Central memory CD8-positive, alpha-beta T cell (primary cell): ENCODE measurements at regions not wholly inside any gene's neighbourhood (a gene's known extent, or its start where the extent isn't known, plus 50 kb on each side); places are given as distances from the start of the nearest gene placed in this dataset.
"Not testable (repeated sequence)": the region's sequence is repeated elsewhere in the genome, so short reads cannot be mapped to it uniquely, and the experiment has no call there.

Experiments
- ATAC-seq: fragments of 150-1000 bp; cut with Tn5 transposase; replicated peaks from 2 replicates; pipeline ENCODE4 v1.10.0; 2022; ENCODE audit warnings: mild to moderate bottlenecking, moderate FRiP score, moderate number of reproducible peaks; ENCODE audit not compliant: poor library complexity, severe bottlenecking; ENCODE audit errors: extremely low read depth
- DNase-seq, 2 donors: peaks; one replicate each; pipeline ENCODE4 v3.0.0; 2021; ENCODE audit warnings: low spot score in 2 of 2
- H3K27ac Mint-ChIP-seq: one replicate; pipeline ENCODE4 v1.8.0; 2022; ENCODE audit warnings: low read depth, mild to moderate bottlenecking, moderate library complexity, mixed read lengths
- H3K27me3 Mint-ChIP-seq: one replicate; pipeline ENCODE4 v1.8.0; 2022; ENCODE audit warnings: mixed read lengths
- H3K36me3 Mint-ChIP-seq: one replicate; pipeline ENCODE4 v1.8.0; 2022; ENCODE audit warnings: mild to moderate bottlenecking, moderate library complexity, mixed read lengths; ENCODE audit not compliant: insufficient read depth
- H3K4me1 Mint-ChIP-seq: one replicate; pipeline ENCODE4 v1.8.0; 2022; ENCODE audit warnings: mixed read lengths
- H3K4me3 Mint-ChIP-seq: one replicate; pipeline ENCODE4 v1.8.0; 2022; ENCODE audit warnings: mild to moderate bottlenecking, moderate library complexity, mixed read lengths
- H3K9me3 Mint-ChIP-seq: one replicate; pipeline ENCODE4 v1.8.0; 2022; ENCODE audit warnings: mixed read lengths

- Mint-ChIP-seq H3K36me3 (peaks cover 33% of the 10 kb centered on the region), H3K27ac (no peak overlapping the region), H3K9me3 (no peaks in the 10 kb centered on the region), H3K4me1 (peaks cover 4% of the 10 kb centered on the region), H3K27me3 (no peaks in the 10 kb centered on the region), H3K4me3 (no peak overlapping the region)
- DNase-seq, result no peak
- no peak for ATAC-seq
Measured at GRCh38 chr2:159880729-159881128, 82.7 kb upstream of the CD302 start.

- Mint-ChIP-seq H3K36me3 (peaks cover 32% of the 10 kb centered on the region), H3K9me3 (no peaks in the 10 kb centered on the region), H3K4me3 (no peak overlapping the region), H3K4me1 (peaks cover 4% of the 10 kb centered on the region), H3K27ac (peak overlapping the region; percentile 56), H3K27me3 (no peaks in the 10 kb centered on the region)
- ATAC-seq (no peak), DNase-seq (no peak)
Measured at GRCh38 chr2:159879051-159879604, 81.1 kb upstream of the CD302 start.

DNA sequence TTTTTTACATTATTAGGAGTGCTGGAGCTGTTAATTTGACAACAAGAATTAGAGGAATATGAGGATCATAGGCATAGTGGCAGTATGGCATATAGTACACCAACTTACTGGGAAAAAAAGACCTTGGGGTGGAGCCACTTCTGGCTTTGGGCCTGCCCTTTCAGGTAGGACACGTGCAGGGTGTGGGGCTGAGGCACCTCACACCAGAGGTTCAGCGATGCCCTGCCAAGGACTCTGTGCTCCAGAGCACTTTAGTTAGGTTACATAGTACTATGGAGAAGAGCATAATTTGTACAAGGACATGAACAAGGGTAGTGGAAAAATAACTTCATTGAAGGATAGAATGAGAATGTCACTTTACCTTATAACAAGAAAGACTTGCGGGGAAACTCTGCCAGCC lies 77.1 kb upstream of the CD302 start:
- Mint-ChIP-seq H3K4me3 (no peak overlapping the region), H3K27me3 (no peaks in the 10 kb centered on the region), H3K9me3 (no peaks in the 10 kb centered on the region), H3K4me1 (peaks cover 10% of the 10 kb centered on the region), H3K36me3 (peaks cover 41% of the 10 kb centered on the region), H3K27ac (peak overlapping the region; percentile 9)
- DNase-seq (no peak), ATAC-seq (no peak)

DNA sequence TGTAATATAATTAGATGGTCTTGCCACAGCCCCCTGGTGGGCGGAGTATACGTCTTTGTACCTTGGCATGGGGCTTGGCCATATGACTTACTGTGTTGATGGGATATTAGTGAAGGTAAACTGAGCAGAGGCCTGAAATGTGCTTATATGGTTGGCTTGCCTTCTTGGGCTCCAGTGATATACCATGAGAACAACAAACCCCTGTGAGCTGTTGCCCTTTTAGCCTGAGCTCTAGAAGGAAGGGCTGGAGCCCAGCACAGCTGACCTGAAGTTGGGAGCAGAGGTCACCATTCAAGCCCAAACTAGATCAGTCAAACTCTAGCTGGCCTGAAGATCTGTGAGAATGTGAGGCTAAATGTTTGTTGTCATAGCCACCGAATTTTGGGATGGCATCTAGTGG lies 75.2 kb upstream of the CD302 start:
- H3K4me3 Mint-ChIP-seq, result no peak overlapping the region
- H3K27me3 Mint-ChIP-seq, result no peaks in the 10 kb centered on the region
- H3K27ac Mint-ChIP-seq, result no peak overlapping the region
- DNase-seq, result no peak
- no peak for ATAC-seq
- peaks cover 6% of the 10 kb centered on the region for H3K4me1 Mint-ChIP-seq
- no peaks in the 10 kb centered on the region for H3K9me3 Mint-ChIP-seq
- peaks cover 38% of the 10 kb centered on the region for H3K36me3 Mint-ChIP-seq

DNA sequence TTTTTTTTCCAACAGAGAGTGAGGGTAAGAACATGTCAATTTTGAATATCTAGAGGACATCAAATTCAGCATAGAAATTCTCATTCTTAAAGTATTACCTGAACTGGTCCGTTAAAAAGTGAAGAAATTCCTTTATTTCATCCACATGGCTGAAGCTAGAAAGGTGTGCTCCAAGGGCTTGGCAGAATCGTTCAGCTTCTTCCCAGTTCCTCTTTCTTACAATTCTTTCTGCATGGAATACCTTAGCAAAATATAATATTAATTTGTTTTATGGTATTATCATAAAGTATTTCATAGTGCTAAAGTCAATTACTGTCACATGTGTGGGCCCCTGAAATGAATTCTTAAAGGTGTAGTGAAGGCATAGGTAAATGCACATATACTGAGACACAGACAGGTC lies 74.3 kb upstream of the CD302 start:
- peaks cover 6% of the 10 kb centered on the region for H3K4me1 Mint-ChIP-seq
- H3K36me3 Mint-ChIP-seq, result peaks cover 34% of the 10 kb centered on the region
- H3K9me3 Mint-ChIP-seq, result no peaks in the 10 kb centered on the region
- H3K4me3 Mint-ChIP-seq, result no peak overlapping the region
- no peak overlapping the region for H3K27ac Mint-ChIP-seq
- ATAC-seq, result no peak
- no peak for DNase-seq
- H3K27me3 Mint-ChIP-seq, result no peaks in the 10 kb centered on the region

- H3K9me3 Mint-ChIP-seq, H3K4me1 Mint-ChIP-seq, DNase-seq, H3K4me3 Mint-ChIP-seq, ATAC-seq, H3K27me3 Mint-ChIP-seq, H3K27ac Mint-ChIP-seq: not testable (repeated sequence)
- H3K36me3 Mint-ChIP-seq, result peaks cover 30% of the 10 kb centered on the region
Measured at GRCh38 chr2:159868598-159869159, 70.7 kb upstream of the CD302 start.

GRCh38 chr2:159867567-159868361 lies 69.8 kb upstream of the CD302 start:
- H3K4me3 Mint-ChIP-seq, result no peak overlapping the region
- no peak overlapping the region for H3K27ac Mint-ChIP-seq
- peaks cover 2% of the 10 kb centered on the region for H3K4me1 Mint-ChIP-seq
- DNase-seq, result no peak
- peaks cover 28% of the 10 kb centered on the region for H3K36me3 Mint-ChIP-seq
- no peaks in the 10 kb centered on the region for H3K9me3 Mint-ChIP-seq
- ATAC-seq, result no peak
- H3K27me3 Mint-ChIP-seq, result no peaks in the 10 kb centered on the region

DNA sequence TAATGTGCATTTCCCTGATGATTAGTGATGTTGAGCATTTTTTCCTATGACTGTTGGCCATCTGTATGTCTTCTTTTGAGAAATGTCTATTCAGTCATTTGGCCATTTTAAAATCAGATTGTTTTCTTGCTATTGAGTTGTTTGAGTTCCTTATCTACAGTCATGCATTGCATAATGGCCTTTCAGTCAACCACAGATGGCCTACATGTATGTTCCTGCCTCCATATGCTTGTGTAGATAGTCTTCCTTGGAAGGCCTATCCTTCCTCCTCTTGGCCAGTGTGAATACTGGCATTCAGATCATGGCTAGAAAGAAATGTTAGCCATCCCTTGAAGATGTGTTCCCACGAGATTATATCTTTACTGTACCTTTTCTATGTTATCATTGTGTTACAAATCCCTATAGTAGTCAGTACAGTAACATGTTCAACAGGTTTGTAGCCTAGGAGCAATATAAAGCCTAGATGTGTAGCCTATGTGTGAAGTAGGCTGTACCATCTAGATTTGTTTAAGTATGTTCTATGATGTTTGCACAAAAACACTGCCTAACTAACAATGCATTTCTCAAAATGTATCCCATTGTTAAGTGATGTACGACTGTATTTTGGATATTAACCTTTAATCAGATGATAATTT lies 65.6 kb upstream of the CD302 start:
- H3K27ac Mint-ChIP-seq, result no peak overlapping the region

GRCh38 chr2:159860581-159861310 lies 62.7 kb upstream of the CD302 start:
- no peaks in the 10 kb centered on the region for H3K4me1 Mint-ChIP-seq
- DNase-seq, result no peak
- ATAC-seq, result no peak
- no peaks in the 10 kb centered on the region for H3K27me3 Mint-ChIP-seq
- no peak overlapping the region for H3K4me3 Mint-ChIP-seq
- H3K9me3 Mint-ChIP-seq, result no peaks in the 10 kb centered on the region
- peaks cover 39% of the 10 kb centered on the region for H3K36me3 Mint-ChIP-seq
- no peak overlapping the region for H3K27ac Mint-ChIP-seq

More for the DNA sequence above, 65.6 kb upstream of the CD302 start:
- no peak for ATAC-seq
- Mint-ChIP-seq H3K9me3 (no peaks in the 10 kb centered on the region), H3K27me3 (no peaks in the 10 kb centered on the region), H3K4me1 (no peaks in the 10 kb centered on the region), H3K36me3 (peaks cover 30% of the 10 kb centered on the region), H3K4me3 (no peak overlapping the region)
- no peak for DNase-seq

DNA sequence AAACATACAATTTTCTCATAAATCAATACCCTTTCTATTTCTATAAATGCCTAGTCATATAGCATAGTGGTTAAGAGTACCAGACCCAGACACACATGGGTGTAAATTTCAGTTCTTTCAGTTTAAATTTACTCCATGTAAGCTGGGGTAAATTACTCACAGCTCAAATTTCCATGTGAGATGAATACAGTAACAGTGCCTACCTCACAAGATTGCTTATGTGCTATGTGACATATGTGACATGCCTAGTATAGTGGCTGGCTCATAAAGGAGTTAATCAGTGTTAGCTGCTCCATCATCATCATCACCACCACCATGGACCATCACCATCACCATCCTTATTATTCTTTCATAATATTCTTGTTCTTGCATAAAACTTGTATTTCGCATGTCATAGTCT lies 61.6 kb upstream of the CD302 start:
- ATAC-seq, result no peak
- H3K4me1 Mint-ChIP-seq, result no peaks in the 10 kb centered on the region
- peaks cover 45% of the 10 kb centered on the region for H3K36me3 Mint-ChIP-seq
- H3K4me3 Mint-ChIP-seq, result no peak overlapping the region
- peak overlapping the region; percentile 47 for H3K27ac Mint-ChIP-seq
- H3K9me3 Mint-ChIP-seq, result no peaks in the 10 kb centered on the region
- no peaks in the 10 kb centered on the region for H3K27me3 Mint-ChIP-seq
- DNase-seq, result no peak

DNA sequence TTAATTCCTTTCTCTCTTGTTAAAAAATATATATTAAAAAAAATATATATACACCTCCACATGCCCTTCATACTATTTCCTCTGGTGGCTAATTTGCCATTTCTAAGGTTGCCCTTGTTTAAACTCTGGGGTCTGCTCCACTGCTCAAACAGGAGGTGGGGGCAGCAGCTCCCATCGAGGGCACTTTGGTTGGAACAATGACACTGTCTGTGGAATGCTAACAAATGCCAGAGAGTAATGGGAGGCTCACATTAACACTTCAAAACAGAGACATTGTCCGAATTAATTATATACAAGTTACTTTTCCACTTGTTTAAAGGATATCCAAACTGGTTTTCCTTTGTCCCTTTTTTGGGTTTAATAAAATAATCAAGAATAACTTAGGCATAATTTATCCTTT lies 58.8 kb upstream of the CD302 start:
- ATAC-seq, result no peak
- no peak overlapping the region for H3K4me3 Mint-ChIP-seq
- no peaks in the 10 kb centered on the region for H3K4me1 Mint-ChIP-seq
- H3K9me3 Mint-ChIP-seq, result no peaks in the 10 kb centered on the region
- no peak for DNase-seq
- H3K27me3 Mint-ChIP-seq, result no peaks in the 10 kb centered on the region
- H3K36me3 Mint-ChIP-seq, result peaks cover 49% of the 10 kb centered on the region
- H3K27ac Mint-ChIP-seq, result no peak overlapping the region

GRCh38 chr2:159855557-159856061 lies 57.6 kb upstream of the CD302 start:
- DNase-seq (no peak), ATAC-seq (no peak)
- no peak overlapping the region for H3K4me3 Mint-ChIP-seq
- no peaks in the 10 kb centered on the region for H3K9me3 Mint-ChIP-seq
- no peaks in the 10 kb centered on the region for H3K4me1 Mint-ChIP-seq
- H3K27ac Mint-ChIP-seq, result no peak overlapping the region
- H3K36me3 Mint-ChIP-seq, result peaks cover 55% of the 10 kb centered on the region
- H3K27me3 Mint-ChIP-seq, result no peaks in the 10 kb centered on the region
